NCI-H510A (cell line): ENCODE measurements at regions not wholly inside any gene's neighbourhood (a gene's known extent, or its start where the extent isn't known, plus 50 kb on each side); places are given as distances from the start of the nearest gene placed in this dataset.
"Not testable (repeated sequence)": the region's sequence is repeated elsewhere in the genome, so short reads cannot be mapped to it uniquely, and the experiment has no call there.

Experiments
- DNase-seq: peaks from one replicate; lab custom pipeline; 2025; lab: John Stamatoyannopoulos, UW

DNA sequence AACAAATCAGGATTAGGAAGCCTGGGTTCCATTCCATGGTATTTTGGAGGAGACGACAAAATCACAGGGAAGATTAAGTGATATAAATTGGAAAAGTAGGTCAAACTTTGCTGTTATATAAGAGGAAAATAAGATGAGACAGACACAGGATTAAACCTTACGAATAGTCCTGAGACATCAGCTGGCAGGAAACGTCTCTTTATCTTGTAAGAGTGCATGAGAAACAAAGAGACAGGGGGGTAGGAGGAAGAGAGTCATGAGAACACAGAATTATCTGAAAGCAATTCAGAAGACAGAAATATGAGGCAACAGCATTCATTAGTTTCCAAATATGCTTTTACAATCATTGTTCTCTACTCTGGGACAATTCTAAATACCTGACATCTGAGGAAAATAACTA lies 310.6 kb upstream of the MIR17HG start:
- DNase-seq = no peak

DNA sequence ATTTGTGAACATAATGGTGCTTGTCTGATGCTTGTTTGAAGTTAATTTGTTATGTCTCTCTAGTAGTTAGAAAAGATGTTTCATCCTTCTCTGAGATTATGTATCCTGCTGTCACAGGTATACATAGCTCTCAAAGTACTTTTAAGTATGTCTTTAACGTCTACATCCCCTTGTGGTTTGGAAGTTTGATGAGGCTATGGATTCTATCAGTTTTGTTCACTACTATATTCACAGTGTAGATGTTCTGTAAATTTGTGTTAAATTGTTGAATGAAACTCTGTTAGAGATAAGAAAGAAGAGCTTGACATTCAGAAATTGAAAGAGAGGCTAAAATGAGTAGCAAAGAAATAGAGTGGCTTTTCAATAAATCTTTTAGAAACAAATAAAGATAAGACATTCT lies 304.6 kb upstream of the MIR17HG start:
- no peak for DNase-seq

DNA sequence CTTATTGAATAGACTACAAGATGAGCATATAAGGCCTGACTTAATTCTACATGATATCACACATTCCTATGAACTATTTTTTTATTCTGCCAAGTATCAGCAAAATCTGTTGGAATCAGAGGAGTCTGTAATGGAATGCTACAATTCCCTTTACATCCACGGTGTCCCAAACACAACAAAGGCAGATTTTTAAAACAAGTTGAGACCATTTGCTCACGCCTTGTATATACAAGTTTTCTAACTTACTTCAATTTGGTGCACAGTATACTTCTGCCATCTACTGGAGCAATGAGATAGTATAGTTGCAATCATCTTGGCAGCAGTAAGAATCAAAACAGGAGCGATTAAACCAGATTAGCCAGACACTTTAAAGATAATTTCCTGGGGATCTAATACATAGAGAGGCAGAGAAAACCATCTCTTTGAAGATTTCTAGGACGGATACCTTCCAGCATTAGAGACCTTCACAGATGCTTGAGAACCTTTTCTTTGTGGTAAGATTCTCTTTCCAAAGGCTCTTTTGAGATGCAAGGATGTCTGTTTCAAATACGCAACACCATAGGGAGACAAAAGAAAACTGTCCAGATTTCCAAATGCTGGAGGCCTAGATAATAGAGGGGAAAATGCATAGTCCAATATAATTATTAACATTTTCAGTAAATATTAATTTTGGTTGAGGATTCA lies 302.0 kb upstream of the MIR17HG start:
- DNase-seq = no peak

DNA sequence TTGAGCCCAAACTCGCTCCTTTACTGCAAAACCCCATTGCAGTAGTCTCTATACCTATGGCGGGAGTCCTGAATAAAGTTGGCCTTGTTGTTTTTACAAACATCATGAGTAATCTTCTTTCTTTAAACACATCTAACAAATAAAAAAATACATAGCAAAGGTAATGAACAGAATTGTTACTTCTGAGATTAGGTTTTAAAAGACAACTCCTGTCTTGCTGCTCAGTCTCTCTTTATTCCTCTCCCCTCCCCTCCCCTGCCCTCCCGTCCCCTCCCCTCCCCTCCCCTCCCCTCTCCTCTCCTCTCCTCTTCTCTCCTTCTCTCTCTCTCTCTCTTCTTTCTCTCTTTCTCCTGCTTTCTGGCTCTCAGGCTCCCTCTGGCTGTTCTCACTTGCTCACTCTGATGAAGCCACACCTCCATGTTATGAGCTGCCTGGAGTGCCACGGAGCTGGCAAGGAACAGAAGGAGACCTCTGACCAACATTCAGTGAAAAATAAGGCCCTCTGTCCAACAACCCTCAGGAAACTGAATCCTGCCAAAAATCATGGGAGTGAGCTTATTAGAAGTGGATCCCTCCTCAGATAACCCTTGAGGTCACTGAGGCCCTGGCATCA lies 300.7 kb upstream of the MIR17HG start:
- no peak for DNase-seq

DNA sequence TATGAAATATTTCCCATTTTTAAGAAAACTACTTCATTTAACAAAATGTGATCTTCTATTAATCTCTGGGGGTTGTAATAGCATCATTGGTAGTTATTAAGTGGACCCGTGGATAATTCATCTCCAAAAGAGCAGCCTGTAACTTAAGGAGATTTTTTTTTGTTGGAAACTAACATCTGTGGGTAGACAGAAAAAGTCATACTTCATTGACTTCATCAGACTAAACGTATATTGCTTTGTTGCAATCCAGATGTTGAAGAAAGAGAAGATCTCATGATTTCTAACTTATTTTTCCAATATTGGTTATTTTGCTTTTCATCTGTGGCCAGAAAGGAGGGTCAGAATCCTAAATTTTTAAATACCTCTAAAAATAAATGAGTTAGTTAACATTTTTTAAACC lies 296.5 kb upstream of the MIR17HG start:
- no peak for DNase-seq

DNA sequence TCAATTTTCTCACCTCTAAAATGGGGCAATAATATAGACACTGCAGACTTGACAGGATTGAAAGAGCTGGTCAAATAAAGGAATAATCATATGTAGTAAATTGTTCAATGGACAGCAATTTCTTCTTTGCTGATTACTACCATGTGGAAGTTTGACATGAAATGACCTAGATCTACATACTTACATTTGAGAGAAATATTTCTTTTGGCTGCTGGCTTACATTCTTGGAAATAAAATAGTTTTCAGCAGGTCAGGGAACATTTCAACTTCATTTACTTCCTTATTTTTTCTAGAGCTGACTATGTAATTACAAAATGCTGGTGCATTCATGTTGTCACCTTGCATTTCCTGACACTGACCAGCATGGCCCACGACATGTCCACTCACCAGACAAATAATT lies 294.6 kb upstream of the MIR17HG start:
- DNase-seq = no peak

DNA sequence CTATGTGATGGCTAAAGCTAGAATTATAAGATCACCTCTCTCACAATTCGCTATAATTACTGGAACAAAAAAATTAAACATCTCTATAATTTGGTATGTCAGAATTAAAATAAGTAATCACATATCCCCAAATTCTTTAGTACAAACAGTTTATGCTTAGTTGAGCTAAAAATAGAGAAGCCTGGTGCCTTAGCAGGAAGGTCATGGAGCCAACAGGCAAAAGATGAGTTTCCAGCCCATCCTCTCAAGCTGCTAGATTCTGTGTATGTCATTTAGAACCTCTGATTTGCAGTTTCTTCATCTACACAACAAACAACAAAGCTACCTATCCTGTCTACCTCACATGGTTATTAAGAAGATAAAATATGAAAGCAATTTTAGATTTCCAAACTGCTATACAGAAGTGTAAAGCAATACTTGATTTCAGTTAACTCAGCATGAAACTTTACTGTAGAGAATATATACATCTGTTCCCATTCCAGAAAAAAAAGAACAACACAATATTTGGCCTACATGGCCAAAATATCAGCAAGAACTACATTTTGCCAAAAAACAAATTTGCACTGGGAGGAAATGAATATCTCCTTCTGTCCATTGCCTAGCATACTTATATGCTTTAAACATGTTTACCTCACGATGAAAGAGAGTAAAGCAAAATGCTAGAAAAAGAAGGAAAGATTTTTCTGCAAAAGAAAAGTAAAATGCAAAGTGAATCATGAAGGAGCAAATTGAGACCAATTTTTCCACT lies 294.0 kb upstream of the MIR17HG start:
- no peak for DNase-seq

DNA sequence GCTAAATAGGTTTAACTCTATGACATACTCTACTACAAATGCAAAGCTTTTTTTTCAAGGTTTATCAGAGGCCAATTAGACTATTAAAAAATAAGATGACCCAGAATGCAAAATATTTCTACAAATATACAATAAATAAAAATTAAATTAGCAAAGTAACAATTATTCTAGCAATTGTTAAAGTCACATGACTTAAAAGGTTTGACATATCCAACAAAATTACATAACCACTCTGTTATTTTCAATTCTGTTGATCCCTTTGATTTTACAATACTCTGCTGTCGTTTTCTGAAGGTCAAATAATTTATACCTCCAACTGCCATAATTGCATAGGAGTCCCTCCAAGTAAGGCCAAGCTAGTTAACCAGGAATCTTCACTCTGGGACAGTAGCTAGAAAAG lies 292.6 kb upstream of the MIR17HG start:
- no peak for DNase-seq

DNA sequence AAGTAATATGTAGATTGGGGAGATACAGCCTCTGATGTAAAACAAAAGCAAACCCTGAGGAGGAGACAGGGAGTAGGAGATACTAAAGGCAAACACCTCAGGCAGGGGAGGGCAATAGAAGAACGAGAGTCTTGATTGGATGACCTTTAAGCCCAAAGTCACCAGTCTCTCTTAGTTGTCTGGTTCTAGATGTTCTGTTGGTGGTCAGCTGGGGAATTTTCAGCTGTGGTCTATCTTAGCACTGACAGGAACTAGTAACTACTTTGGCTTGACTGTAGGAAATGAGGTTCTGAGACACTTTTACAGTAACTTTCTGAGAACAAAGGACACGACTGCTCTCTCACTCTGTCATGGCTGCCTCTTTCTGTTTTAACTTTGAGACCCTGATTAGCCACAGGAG lies 290.7 kb upstream of the MIR17HG start:
- DNase-seq = no peak

DNA sequence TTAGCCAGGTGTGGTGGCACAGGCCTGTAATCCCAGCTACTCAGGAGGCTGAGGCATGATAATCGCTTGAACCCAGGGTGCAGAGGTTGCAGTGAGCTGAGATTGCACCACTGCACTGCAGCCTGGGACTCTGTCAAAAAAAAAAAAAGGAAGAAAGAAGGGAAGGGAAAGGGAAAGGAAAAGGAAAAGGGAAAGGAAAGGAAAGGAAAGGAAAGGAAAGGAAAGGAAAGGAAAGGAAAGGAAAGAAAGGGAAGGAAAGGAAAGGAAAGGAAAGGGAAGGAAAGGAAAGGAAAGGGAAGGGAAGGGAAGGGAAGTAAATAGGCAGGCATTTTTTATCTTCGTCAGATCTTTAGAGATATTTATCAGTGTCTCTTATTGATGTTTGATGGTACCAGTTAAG lies 290.0 kb upstream of the MIR17HG start:
- not testable (repeated sequence) for DNase-seq

DNA sequence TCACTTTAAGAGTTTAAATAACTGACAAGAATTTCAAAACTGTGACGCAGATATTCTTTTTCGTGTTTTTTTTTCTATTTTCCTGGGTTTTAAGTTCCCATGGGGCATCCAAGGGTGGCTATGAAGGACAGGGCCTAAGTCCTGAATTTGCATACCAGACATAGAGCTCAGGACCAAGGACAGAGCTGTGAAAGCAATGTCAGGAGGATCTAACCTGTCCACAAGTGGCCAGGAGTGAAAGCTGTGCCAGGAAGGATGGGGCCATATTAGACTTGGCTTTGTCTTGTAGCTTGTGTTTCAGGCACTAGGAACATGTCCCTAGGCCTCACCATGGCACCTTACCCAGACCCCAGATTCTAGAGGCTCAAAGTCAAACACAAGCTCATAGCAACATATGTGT lies 289.4 kb upstream of the MIR17HG start:
- no peak for DNase-seq

DNA sequence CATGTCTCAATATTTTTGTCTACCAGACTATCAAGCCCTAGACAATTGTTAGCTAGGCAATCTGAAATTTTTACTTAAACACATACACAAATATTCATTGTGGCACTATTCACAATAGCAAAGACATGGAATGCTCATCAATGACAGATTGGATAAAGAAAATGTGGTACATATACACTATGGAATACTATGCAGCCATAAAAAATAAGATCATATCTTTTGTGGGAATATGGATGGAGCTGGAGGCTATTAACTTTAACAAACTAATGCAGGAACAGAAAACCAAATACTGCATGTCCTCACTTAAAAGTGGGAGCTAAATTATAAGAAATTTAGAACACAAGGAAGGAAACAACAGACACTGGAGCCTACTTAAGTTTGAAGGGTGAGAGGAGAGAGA lies 288.6 kb upstream of the MIR17HG start:
- no peak for DNase-seq

DNA sequence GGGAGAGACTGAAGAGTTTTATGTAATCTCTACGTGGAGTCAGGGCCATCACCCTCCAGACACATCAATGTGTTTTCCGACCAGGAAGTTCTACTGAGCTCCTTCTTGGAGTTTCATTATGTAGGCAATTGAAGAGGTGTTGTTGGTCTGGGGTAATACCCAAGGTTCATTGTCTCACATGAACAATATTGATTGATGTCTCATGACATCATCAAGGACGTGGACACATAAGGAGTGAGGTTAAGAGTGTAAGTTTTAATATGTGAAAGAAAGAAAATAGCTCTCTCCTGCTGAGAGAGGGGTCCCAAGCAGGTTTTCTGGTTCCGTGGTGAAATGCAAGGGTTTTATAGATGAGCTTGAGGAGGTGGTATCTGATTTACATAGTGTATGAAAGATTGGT lies 280.7 kb upstream of the MIR17HG start:
- DNase-seq = no peak

DNA sequence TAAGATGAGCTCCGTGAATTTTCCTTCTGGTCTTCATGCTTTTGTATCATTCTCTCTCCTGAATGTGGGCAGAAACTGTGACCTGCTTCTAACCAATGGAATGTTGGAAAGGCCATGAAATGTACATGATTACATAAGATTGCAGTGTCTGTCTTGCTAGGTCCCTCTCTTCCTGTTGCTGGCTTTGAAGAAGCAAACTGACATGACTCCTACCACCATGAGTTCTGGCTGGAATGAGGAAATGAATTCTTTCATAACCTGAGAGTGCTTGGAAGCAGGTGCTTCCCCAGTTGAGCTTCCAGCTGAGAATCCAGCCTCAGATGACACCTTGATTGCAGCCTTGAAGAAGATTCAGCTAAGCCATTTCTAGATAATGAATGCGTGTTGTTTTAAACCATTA lies 275.0 kb upstream of the MIR17HG start:
- DNase-seq = no peak

DNA sequence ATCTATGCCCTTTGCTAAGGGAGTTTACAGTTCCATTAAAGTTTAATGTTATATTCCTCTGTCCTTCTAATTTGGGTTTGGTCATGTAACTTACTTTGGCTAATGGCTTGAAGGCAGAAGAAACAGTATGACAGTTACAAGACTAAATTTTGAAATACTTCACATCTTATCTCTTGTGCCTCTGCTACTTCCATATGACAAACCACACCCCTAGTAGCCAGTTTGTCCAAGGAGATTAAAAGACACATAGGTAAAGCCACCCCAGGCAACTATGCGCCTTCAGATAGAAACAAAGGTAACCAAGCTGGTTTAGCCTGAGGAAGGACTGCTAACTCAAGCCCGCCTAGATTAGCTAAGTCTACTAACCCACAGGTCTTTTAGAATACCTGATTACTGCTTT lies 273.4 kb upstream of the MIR17HG start:
- DNase-seq = no peak

DNA sequence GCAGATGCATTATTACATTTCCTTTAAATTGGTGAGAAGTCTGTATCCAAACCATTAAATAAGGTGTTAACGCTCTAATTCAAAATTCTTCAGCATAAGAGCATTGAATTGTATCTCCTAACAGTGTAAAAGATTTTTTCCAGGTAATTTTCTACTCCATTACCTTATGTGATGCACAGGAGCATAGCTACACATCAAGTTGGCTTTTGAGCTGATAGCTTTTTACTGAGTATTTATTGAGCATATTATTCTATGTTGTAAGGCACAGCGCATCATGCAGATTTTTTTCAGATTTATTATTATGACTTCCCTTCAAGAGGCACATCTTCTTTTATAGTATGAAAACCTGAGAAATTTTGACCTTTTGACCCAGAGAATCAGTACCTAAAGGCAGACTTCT lies 270.7 kb upstream of the MIR17HG start:
- no peak for DNase-seq

DNA sequence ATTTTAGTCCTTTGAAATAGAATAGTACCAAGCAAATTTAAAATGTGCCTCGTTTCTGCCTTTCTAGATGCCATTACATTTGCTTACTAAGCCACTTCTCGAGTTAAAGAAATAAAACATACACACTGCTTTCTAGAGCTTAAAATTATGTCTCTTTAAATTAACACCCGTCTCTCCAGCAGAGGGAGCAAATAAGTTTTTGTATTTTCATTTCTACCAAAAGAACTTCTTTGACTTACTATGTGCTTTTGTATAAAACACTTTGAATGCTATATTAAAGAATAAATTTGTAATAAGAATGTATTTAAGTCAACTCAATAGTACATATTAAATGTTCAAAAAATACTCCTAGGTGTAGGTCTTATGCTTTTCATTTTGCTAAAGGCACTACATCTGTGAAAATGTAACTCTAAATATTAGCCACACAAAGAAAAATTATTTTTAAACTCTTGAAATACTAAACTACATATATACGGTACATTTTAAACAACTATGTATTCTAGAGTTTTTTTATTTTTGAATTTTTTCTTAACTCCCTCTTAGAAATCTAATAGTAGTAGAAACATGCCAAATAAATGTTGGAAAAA lies 269.3 kb upstream of the MIR17HG start:
- DNase-seq = no peak

DNA sequence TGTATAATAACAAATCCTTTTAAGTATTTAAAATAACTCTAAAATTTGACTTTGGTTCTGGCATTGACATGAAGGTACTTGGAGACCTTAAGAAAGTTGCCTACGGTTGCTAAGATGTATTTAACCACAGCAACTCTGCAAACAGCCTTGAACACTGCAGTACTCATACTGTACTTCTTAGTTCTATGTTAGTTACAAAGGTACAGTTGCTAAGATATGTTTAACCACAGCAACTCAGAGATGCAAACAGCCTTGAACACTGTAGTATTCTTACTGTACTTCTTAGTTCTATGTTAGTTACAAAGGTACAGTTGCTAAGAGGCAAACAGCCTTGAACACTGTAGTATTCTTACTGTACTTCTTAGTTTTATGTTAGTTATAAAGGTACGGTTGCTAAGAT lies 268.3 kb upstream of the MIR17HG start:
- DNase-seq = no peak

DNA sequence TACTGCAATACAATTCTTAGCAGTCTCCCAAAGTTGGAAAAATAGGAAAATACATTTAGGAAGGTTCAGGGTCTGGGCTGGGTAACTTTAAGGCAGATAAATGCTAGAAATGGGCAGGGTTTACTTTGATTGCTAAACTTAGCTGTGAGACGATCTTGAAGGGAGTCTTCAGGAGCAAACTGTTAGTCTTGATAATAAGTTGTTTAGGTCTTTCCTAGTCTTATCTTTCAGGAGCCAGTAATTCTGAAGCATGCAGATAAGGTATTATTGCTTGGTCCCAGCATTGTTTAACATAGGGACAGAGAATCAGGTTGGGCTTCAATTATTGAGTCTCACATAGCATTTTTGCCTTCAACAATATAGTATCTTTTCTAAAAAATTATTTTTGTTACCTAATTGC lies 262.4 kb upstream of the MIR17HG start:
- DNase-seq = no peak

DNA sequence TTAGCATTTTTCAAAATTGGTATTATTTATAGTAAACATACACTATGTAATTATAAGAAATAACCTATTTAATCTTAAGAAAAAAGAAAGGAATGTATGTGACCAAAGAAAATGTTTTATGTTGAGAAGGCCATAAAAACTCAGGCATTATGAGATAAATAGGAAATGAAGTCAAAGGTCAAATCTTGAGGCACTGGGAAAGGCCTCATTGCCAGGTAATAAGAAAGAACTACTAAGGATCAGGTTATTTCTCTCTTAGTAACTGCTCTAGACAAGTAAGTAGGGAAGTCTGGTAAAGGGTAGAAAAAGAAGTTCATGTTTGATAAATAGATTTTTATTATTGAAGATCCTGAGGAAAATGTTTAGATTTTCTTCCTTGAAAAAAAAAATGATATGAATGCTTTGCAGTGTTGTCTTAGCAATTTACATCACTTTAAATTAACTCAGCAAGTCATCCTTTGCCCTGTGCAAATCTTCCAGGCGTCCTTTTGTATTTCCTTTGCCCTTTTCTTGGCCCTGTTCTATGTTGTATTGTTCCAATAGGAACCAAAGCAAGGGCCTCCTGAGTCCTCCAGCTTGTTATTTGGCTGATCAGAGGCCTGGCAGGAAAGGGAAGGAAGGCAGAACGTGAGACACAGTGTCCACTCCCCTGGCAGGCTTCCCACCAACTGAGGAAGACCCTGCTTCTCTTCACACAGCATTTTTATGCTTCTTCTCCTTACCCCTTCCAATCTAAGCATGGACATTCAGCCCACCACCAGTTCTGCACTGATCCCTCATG lies 260.4 kb upstream of the MIR17HG start:
- no peak for DNase-seq

DNA sequence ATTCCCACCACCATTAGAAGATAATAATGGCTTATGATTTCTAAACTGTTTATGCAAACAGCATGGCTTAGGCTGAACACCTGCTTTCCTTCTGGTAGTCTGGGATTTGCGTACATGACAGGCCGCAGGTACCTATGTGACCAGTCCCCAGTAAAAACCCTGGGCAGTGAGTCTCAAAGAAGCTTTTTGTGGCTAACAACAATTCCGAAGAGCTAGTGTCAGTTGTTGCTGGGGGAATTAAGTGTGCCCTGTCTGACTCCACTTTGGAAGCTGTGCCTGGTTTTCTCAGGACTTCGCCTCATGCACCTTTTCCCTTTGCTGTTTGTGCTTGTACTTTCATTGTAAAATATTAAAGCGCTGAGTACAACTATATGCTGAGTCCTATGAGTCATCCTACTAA lies 250.2 kb upstream of the MIR17HG start:
- DNase-seq = no peak

DNA sequence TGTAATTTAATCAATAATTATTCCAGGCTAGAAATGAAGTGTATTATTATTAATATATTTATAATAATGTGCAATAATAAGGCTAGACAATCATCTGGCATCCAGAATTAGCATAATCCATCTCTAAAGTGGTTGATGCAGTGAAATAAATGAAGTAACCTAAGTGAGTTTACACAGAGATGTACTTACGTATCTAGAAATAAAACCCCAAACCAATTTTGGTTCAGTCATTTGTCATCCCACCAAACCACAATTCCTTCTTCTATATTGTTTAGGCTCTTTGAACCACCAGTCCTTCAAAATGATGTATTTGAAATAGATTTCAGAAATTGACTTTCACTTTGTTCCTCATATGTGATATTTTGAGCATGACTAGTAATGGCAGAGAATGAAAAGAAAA lies 247.6 kb upstream of the MIR17HG start:
- DNase-seq = no peak
